HG03432 (cell line): ENCODE measurements at regions not wholly inside any gene's neighbourhood (a gene's known extent, or its start where the extent isn't known, plus 50 kb on each side); places are given as distances from the start of the nearest gene placed in this dataset.

Experiments
- ATAC-seq: cut with Tn5 transposase; IDR thresholded peaks from one replicate; pipeline ENCODE4 v1.9.1; 2021; ENCODE audit warnings: mild to moderate bottlenecking, moderate library complexity; ENCODE audit not compliant: unreplicated experiment

DNA sequence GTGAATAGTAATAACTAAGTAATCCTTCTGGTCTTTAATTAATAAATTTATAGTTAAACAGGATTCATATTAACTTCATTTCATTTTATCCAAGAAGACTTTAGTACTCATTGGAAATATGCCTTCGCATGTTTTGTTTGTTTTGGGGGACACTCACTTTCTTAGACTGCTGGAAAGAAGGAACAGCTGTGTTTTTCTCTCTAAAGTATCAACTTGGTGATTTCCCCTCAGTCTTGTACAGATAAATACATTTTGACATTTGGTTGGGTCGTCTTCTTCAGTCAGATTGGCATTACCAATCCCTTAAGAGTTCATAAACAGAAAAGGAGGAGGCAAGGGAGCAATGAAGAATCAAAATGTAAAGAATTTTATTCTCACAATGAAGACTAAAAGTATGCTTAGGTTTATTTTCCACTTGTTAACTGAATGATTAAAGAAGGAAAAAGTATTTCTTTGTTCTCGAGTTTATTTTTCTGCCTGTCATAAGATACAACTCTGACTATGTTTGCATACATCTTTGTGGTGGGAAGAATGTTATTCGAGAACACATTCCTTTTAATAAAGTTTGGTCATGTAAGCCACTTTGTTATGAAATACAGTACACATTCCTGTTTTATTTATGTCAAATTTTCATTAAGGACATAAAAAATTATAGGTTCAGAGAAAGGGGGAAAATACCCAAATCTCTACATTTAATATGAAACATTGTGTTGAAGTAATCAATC, 140.2 kb downstream of the GMNC start:
- ATAC-seq, result no peak

DNA sequence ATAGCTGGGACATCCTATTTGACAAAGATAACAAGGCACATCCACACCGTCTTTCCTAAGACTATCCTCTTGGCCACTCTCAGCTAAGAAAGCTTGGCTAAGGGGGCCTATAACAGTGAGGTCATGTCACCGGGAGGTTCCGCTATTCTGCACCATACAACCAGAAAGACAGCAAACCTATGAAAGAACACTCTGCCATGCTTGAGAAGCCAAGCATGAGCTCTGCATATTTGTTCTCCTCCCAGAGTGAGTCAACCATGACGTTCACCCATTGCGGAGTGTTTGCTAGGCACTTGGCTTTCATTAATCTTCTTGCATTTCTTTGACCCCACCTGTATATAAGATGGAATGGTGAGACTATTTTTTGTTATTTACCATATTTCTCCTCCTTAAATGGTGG, 141.2 kb downstream of the GMNC start:
- ATAC-seq, result peak; percentile 99

DNA sequence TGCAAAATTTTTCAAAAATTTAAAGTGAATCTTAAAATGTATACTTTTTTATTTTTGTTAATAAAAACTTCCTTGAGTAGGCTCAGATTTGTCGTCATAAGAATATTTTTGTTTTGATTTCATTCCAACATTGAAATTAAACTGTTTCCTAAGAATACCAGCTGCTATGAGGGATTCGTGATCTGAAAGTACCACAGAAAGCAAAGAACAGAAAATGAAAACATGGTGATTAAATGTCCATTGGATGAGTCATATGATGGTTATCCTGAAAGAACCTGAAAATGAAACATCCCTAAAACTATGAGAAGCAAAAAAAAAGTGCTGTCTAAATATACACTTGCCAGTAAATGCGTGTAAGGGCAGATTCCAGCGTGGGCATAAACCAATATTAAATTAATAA, 143.8 kb downstream of the GMNC start:
- no peak for ATAC-seq

DNA sequence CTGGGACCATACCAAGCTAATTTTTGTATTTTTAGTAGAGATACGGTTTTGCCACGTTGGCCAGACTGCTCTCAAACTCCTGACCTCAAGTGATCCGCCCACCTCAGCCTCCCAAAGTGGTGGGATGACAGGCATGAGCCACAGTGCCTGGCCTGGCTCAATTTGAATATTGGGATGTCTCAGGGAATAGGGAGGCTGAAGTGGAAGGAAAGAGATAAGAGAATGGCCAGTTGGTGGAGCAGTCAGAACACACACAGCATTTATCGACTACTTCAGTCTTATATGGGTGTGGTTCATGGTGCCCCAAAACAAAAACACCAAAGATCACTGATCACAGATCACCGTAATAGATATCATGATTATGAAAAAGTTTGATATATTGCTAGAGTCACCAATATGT, 144.4 kb downstream of the GMNC start:
- no peak for ATAC-seq

DNA sequence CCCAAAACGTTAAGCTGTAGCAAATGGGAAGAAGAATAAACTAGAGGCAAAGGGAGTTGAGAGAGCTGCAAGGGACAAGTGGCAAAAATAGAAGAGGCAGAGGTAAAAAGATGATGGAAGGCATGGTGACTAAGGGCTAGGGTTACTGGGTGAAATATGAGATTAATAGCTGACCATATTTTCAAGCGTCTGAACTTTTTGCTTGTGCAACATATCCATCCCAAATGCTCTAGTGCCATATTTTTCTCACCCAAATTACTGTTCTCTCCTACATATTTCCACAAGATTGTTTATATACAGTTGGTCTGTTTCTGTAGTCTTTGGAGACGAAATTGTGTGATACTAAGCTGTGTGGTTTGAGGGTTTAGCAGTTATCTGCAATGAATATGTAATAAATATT, 145.5 kb downstream of the GMNC start:
- ATAC-seq, result no peak

DNA sequence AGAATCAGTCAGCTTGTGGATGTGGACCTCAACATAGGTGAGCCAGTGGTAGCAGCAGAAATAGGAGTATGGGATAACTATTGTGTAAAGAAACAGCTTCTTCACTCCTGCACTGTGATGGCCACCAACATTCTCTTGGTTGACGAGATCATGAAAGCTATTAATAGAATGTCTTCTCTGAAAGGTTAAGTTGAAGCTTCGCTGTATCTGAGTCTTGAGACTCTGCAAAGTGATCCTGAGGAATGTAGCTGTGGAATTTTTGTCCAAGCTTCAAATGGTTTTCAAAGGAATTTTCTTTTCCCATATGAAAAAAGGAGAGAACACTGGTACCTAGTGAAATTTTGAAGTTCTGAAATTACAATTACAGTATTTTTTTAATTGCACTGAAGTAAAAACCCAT, 146.3 kb downstream of the GMNC start:
- ATAC-seq, result no peak

DNA sequence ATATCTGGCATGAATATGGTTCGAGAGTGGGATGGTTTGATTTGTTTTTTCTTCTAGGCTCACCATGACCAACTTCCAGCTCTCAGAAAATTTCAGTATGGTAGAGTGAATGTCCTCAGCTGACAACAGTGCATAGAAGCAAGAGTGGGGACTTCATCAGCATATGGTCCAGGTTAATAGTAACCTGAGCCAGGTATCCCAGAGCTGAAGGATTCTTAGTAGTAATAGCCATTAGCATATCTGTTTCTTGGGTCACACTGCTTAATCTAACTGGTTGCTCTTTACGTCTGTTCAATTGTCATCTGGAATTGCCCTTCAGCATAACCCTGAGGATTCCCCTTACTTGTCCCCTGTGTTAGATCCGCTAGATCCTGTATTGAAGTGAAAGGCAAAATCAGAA, 151.8 kb downstream of the GMNC start:
- no peak for ATAC-seq

DNA sequence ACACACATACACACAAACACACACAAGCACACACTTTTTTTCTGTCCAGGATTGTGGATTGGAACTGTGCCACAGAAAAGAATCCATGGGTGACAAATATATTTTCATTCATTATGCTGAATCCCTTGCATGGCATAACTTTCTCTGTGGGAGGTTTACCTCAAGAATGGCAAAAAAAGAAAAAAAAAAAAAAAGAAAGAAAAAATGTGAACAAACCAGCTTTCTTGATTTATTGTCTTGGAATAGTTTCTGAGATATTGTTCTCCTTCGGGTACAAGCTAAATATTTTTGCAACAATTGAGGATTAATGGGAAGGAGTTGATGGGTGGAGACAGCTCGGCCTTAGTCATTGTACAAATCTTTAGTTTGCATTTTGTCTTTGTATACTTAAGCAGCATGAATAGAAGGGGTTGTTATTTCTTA, 153.1 kb downstream of the GMNC start:
- no peak for ATAC-seq
